Colon (tissue), 2 donors: ENCODE measurements at regions not wholly inside any gene's neighbourhood (a gene's known extent, or its start where the extent isn't known, plus 50 kb on each side); places are given as distances from the start of the nearest gene placed in this dataset.
"Not testable (repeated sequence)": the region's sequence is repeated elsewhere in the genome, so short reads cannot be mapped to it uniquely, and the experiment has no call there.

ENCODE experiments used
- FAIRE-seq: peaks from 2 replicates; lab custom pipeline; 2012; peaks lifted over from hg19 to GRCh38; lab: Jason Lieb, UNC
- donor health status: control.
- donor health status: control.

- FAIRE-seq, result no peak
Measured at GRCh38 chr4:115629270-115629669, 515.9 kb upstream of the NDST4 start.

GRCh38 chr4:115609631-115610030 is 496.2 kb upstream of the NDST4 start:
- FAIRE-seq, result no peak

- no peak for FAIRE-seq
Measured at GRCh38 chr4:115607311-115607710, 493.9 kb upstream of the NDST4 start.

GRCh38 chr4:115596265-115597001 is 483.0 kb upstream of the NDST4 start:
- FAIRE-seq, result no peak

GRCh38 chr4:115580901-115581300 is 467.5 kb upstream of the NDST4 start:
- no peak for FAIRE-seq

GRCh38 chr4:115575851-115576250 is 462.4 kb upstream of the NDST4 start:
- no peak for FAIRE-seq

- no peak for FAIRE-seq
Measured at GRCh38 chr4:115562506-115562905, 449.1 kb upstream of the NDST4 start.

GRCh38 chr4:115548123-115548522 is 434.7 kb upstream of the NDST4 start:
- FAIRE-seq, result no peak

- FAIRE-seq, result no peak
Measured at GRCh38 chr4:115537387-115537786, 424.0 kb upstream of the NDST4 start.

GRCh38 chr4:115529126-115529525 is 415.7 kb upstream of the NDST4 start:
- FAIRE-seq, result no peak

- not testable (repeated sequence) for FAIRE-seq
Measured at GRCh38 chr4:115519476-115519875, 406.1 kb upstream of the NDST4 start.

GRCh38 chr4:115515772-115516171 is 402.4 kb upstream of the NDST4 start:
- FAIRE-seq, result no peak

- no peak for FAIRE-seq
Measured at GRCh38 chr4:115515366-115515765, 401.9 kb upstream of the NDST4 start.

- no peak for FAIRE-seq
Measured at GRCh38 chr4:115514675-115515074, 401.3 kb upstream of the NDST4 start.

GRCh38 chr4:115505326-115505725 is 391.9 kb upstream of the NDST4 start:
- FAIRE-seq, result no peak

- FAIRE-seq, result no peak
Measured at GRCh38 chr4:115501656-115502055, 388.2 kb upstream of the NDST4 start.

GRCh38 chr4:115493770-115494169 is 380.4 kb upstream of the NDST4 start:
- FAIRE-seq, result not testable (repeated sequence)

GRCh38 chr4:115491686-115492085 is 378.3 kb upstream of the NDST4 start:
- no peak for FAIRE-seq

GRCh38 chr4:115489279-115489678 is 375.9 kb upstream of the NDST4 start:
- FAIRE-seq, result no peak

GRCh38 chr4:115485402-115485801 is 372.0 kb upstream of the NDST4 start:
- no peak for FAIRE-seq

- no peak for FAIRE-seq
Measured at GRCh38 chr4:115484479-115484878, 371.1 kb upstream of the NDST4 start.

- FAIRE-seq, result peak; percentile 93
Measured at GRCh38 chr4:115470763-115471162, 357.3 kb upstream of the NDST4 start.

GRCh38 chr4:115459301-115459700 is 345.9 kb upstream of the NDST4 start:
- not testable (repeated sequence) for FAIRE-seq

GRCh38 chr4:115456231-115456630 is 342.8 kb upstream of the NDST4 start:
- no peak for FAIRE-seq
